Prostate gland (tissue), 2 donors: ENCODE measurements at regions not wholly inside any gene's neighbourhood (a gene's known extent, or its start where the extent isn't known, plus 50 kb on each side); places are given as distances from the start of the nearest gene placed in this dataset.

Experiments used
- POLR2AphosphoS5 ChIP-seq: sonication (generic); formaldehyde crosslinking; IDR thresholded peaks from one replicate; pipeline ENCODE4 v1.6.1; 2017; ENCODE audit warnings: antibody characterized with exemption
- TF ChIP-seq, protein P1 (sequence below), 4 experiments: fragments of 200-600 bp in 2 of 4; fragments of 450-650 bp in 2 of 4; sonication (generic) in 2 of 4; IDR thresholded peaks; 1 replicate in 3 of 4; 2 replicates in 1 of 4; pipeline ENCODE4 v1.5.1; 2016 to 2019; ENCODE audit warnings: antibody characterized with exemption in 4 of 4, mild to moderate bottlenecking in 2 of 4, moderate library complexity in 2 of 4

DNA sequence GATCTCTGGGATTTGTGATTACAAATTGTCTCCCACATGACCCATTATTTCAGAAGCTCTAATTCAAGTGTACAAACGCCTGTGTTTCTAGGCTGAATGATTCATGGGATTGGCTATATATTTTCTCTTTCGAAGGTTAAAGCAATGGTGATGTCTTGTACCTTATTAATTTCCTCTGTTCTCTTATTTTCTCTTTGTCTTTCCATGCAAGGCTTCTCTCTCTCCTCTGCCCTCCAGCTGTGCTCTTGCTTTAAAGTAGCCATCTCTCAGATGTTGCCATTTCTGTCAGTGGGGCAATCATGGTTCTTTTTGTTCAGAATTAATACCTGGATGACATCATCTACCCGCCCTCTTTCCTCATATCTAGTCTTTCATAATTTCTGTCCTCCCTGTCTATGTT lies 184.3 kb upstream of the ATP10B start:
- TF ChIP-seq, protein P1, sequence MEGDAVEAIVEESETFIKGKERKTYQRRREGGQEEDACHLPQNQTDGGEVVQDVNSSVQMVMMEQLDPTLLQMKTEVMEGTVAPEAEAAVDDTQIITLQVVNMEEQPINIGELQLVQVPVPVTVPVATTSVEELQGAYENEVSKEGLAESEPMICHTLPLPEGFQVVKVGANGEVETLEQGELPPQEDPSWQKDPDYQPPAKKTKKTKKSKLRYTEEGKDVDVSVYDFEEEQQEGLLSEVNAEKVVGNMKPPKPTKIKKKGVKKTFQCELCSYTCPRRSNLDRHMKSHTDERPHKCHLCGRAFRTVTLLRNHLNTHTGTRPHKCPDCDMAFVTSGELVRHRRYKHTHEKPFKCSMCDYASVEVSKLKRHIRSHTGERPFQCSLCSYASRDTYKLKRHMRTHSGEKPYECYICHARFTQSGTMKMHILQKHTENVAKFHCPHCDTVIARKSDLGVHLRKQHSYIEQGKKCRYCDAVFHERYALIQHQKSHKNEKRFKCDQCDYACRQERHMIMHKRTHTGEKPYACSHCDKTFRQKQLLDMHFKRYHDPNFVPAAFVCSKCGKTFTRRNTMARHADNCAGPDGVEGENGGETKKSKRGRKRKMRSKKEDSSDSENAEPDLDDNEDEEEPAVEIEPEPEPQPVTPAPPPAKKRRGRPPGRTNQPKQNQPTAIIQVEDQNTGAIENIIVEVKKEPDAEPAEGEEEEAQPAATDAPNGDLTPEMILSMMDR (IDR thresholded peaks at IDR 0.05) = no peak
- no peak for TF ChIP-seq POLR2AphosphoS5
